HUDEP-2 (cell line): ENCODE measurements at regions not wholly inside any gene's neighbourhood (a gene's known extent, or its start where the extent isn't known, plus 50 kb on each side); places are given as distances from the start of the nearest gene placed in this dataset.

ENCODE experiments used
- DNase-seq, 76 experiments: peaks; one replicate each; lab custom pipeline; 2025; ENCODE audit not compliant: unreplicated experiment in 76 of 76; lab: John Stamatoyannopoulos, UW

GRCh38 chr15:79190093-79190492, 92.4 kb upstream of the ANKRD34C start:
- no peak for DNase-seq

GRCh38 chr15:79186616-79187015, 95.9 kb upstream of the ANKRD34C start:
- DNase-seq: no peak

GRCh38 chr15:79185199-79185598, 94.6 kb upstream of the RASGRF1 start:
- DNase-seq: peak in 11 of 76 experiments; percentile 3 to 29 (median 5)

- peak in 59 of 76 experiments; percentile 2 to 66 (median 32) for DNase-seq
Measured at GRCh38 chr15:79184465-79184892, 93.9 kb upstream of the RASGRF1 start.

- DNase-seq: no peak
Measured at GRCh38 chr15:79180318-79180717, 89.7 kb upstream of the RASGRF1 start.

GRCh38 chr15:79179597-79179996, 89.0 kb upstream of the RASGRF1 start:
- no peak for DNase-seq

GRCh38 chr15:79179108-79179561, 88.6 kb upstream of the RASGRF1 start:
- DNase-seq: peak in 21 of 76 experiments; percentile 3 to 55 (median 14)

GRCh38 chr15:79178594-79178993, 88.0 kb upstream of the RASGRF1 start:
- DNase-seq: no peak

GRCh38 chr15:79176151-79176550, 85.6 kb upstream of the RASGRF1 start:
- DNase-seq: no peak

GRCh38 chr15:79172801-79173460, 82.4 kb upstream of the RASGRF1 start:
- no peak for DNase-seq

- peak in 2 of 76 experiments; percentile 2 to 4 for DNase-seq
Measured at GRCh38 chr15:79172032-79172481, 81.5 kb upstream of the RASGRF1 start.

- no peak for DNase-seq
Measured at GRCh38 chr15:79171320-79172031, 80.9 kb upstream of the RASGRF1 start.

- peak in 67 of 76 experiments; percentile 4 to 83 (median 43) for DNase-seq
Measured at GRCh38 chr15:79170256-79170664, 79.7 kb upstream of the RASGRF1 start.

- no peak for DNase-seq
Measured at GRCh38 chr15:79169526-79170133, 79.0 kb upstream of the RASGRF1 start.

- peak in 48 of 76 experiments; percentile 1 to 61 (median 23) for DNase-seq
Measured at GRCh38 chr15:79168922-79169456, 78.4 kb upstream of the RASGRF1 start.

- no peak for DNase-seq
Measured at GRCh38 chr15:79167776-79168175, 77.2 kb upstream of the RASGRF1 start.

GRCh38 chr15:79166311-79166955, 75.9 kb upstream of the RASGRF1 start:
- no peak for DNase-seq

- DNase-seq: no peak
Measured at GRCh38 chr15:79164465-79164864, 73.9 kb upstream of the RASGRF1 start.

- no peak for DNase-seq
Measured at GRCh38 chr15:79164043-79164442, 73.5 kb upstream of the RASGRF1 start.

GRCh38 chr15:79163395-79163794, 72.8 kb upstream of the RASGRF1 start:
- no peak for DNase-seq
